K562 (cell line): ENCODE measurements at regions not wholly inside any gene's neighbourhood (a gene's known extent, or its start where the extent isn't known, plus 50 kb on each side); places are given as distances from the start of the nearest gene placed in this dataset.

ENCODE experiments used
- ATAC-seq: fragments of 200-7000 bp; cut with Tn5 transposase; 3 replicates; pipeline ENCODE4 v1.9.1; 2020; ENCODE audit warnings: moderate library complexity
- BruUV-seq: library from RNA; stranded (reverse); fragments of 400-500 nt; replicated peaks from 2 replicates; lab custom pipeline; 2021; lab: Mats Ljungman, UMichigan
- CTCF ChIA-PET: fragments of 300-600 bp; formaldehyde crosslinking; extraction: SDS; loops from one replicate; lab custom pipeline; 2021; ENCODE audit warnings: low intra/inter-chr PET ratio; lab: Yijun Ruan, JAX
- POLR2A ChIA-PET: fragments of 300-600, 350-650 bp; sonication (Branson Sonifier 250); formaldehyde crosslinking; extraction: SDS; loops from one replicate; lab custom pipeline; 2021; ENCODE audit warnings: antibody characterized with exemption, inconsistent platforms; lab: Yijun Ruan, JAX
- DNase-seq, 4 experiments: peaks; one replicate each; pipeline versions ENCODE4 v3.0.0 to v3.0.0-alpha.2; 2011 to 2018; ENCODE audit warnings: low spot score in 3 of 4, mixed read lengths in 3 of 4; ENCODE audit errors: extremely low read depth in 1 of 4
- FAIRE-seq: peaks from 2 replicates; lab custom pipeline; 2011; peaks lifted over from hg19 to GRCh38; lab: Jason Lieb, UNC
- H2AFZ ChIP-seq: 2 replicates; pipeline ENCODE4 v1.6.0; 2011; ENCODE audit warnings: low read depth, low read length, control low read depth, inconsistent platforms
- H3K27ac ChIP-seq: fragments of 200-600 bp; 3 replicates; pipeline ENCODE4 v1.8.0; 2011; ENCODE audit warnings: low read depth, mild to moderate bottlenecking, control low read depth, inconsistent platforms, low read length, moderate library complexity, mixed read lengths; ENCODE audit errors: extremely low read depth
- H3K27me3 ChIP-seq, 2 experiments: fragments of 300-600 bp in 1 of 2; 2 replicates in 1 of 2; 3 replicates in 1 of 2; pipeline versions ENCODE4 v1.6.0 to v1.8.0; 2011; ENCODE audit warnings: inconsistent platforms in 2 of 2, low read length in 2 of 2, mild to moderate bottlenecking in 1 of 2, mixed read lengths in 1 of 2, moderate library complexity in 1 of 2; ENCODE audit not compliant: control insufficient read depth in 2 of 2, insufficient read depth in 2 of 2
- H3K36me3 ChIP-seq: fragments of 300-600 bp; 3 replicates; pipeline ENCODE4 v1.8.0; 2011; ENCODE audit warnings: mild to moderate bottlenecking, low read length, inconsistent platforms; ENCODE audit not compliant: control insufficient read depth, insufficient read depth
- H3K4me1 ChIP-seq, 2 experiments: fragments of 200-600 bp in 1 of 2; replicated peaks in 1 of 2; 2 replicates in 1 of 2; 3 replicates in 1 of 2; pipeline versions ENCODE4 v1.5.1 to v1.8.0; 2011; ENCODE audit warnings: inconsistent platforms in 2 of 2, low read length in 2 of 2, mild to moderate bottlenecking in 1 of 2, mixed read lengths in 1 of 2, moderate library complexity in 1 of 2; ENCODE audit not compliant: control insufficient read depth in 2 of 2, insufficient read depth in 2 of 2
- H3K4me2 ChIP-seq: 2 replicates; pipeline ENCODE4 v1.6.1; 2011; ENCODE audit warnings: low read length, control low read depth, inconsistent platforms, mixed read lengths; ENCODE audit not compliant: insufficient read depth
- H3K4me3 ChIP-seq: fragments of 200-600 bp; sonication (generic), shearing (Covaris generic); 2 replicates; pipeline ENCODE4 v1.5.1; 2016; ENCODE audit warnings: control low read depth, inconsistent platforms
- H3K79me2 ChIP-seq: fragments of 200-600 bp; 3 replicates; pipeline ENCODE4 v1.8.0; 2011; ENCODE audit warnings: low read length, inconsistent platforms; ENCODE audit not compliant: control insufficient read depth, insufficient read depth
- H3K9ac ChIP-seq, 2 experiments: 2 replicates each; pipeline versions ENCODE4 v1.6.0 to v1.6.1; 2011; ENCODE audit warnings: low read depth in 2 of 2, low read length in 2 of 2, control low read depth in 1 of 2, inconsistent platforms in 1 of 2, mild to moderate bottlenecking in 1 of 2, mixed read lengths in 1 of 2; ENCODE audit not compliant: insufficient read depth in 1 of 2
- H3K9me1 ChIP-seq: one replicate; pipeline ENCODE4 v1.6.0; 2011; ENCODE audit warnings: inconsistent platforms, mild to moderate bottlenecking, low read length, moderate library complexity; ENCODE audit not compliant: control insufficient read depth, insufficient read depth
- H3K9me3 ChIP-seq: replicated peaks from 2 replicates; pipeline ENCODE4 v1.5.1; 2011; ENCODE audit warnings: low read depth, low read length, inconsistent platforms; ENCODE audit not compliant: control insufficient read depth, insufficient read depth
- H4K20me1 ChIP-seq: replicated peaks from 2 replicates; pipeline ENCODE4 v1.6.1; 2011; ENCODE audit warnings: low read length, inconsistent platforms, mixed read lengths; ENCODE audit not compliant: control insufficient read depth, insufficient read depth
- CBX2 ChIP-seq: fragments of 200-600 bp; sonication (generic); IDR thresholded peaks from one replicate; pipeline ENCODE4 v1.6.1; 2012; ENCODE audit warnings: mild to moderate bottlenecking, low read length, inconsistent platforms; ENCODE audit not compliant: insufficient read depth, poor library complexity, severe bottlenecking
- GTF2E2 ChIP-seq: fragments of 200-800 bp; sonication (Bioruptor generic); IDR thresholded peaks from 2 replicates; pipeline ENCODE4 v1.6.1; 2016; ENCODE audit warnings: missing genetic modification characterization, missing compliant biosample characterization
- PRPF4 ChIP-seq: fragments of 200-400 bp; formaldehyde crosslinking; IDR thresholded peaks from one replicate; pipeline ENCODE4 v1.6.1; 2017; ENCODE audit warnings: low read length, low read depth, mild to moderate bottlenecking; ENCODE audit not compliant: insufficient read depth, poor library complexity, severe bottlenecking
- PTTG1 ChIP-seq: fragments of 450-650 bp; IDR thresholded peaks from 2 replicates; pipeline ENCODE4 v1.6.1; 2016; ENCODE audit warnings: low read depth, mild to moderate bottlenecking, missing genetic modification characterization, missing compliant biosample characterization
- RNF2 ChIP-seq: sonication (generic); IDR thresholded peaks from 2 replicates; pipeline ENCODE4 v1.6.1; 2016
- TBP ChIP-seq: optimal IDR thresholded peaks from 2 replicates; pipeline ENCODE3; 2011; ENCODE audit warnings: low read depth, low read length, improper control_type of control experiment
- ZFX ChIP-seq: sonication (generic); formaldehyde crosslinking; IDR thresholded peaks from 2 replicates; pipeline ENCODE4 v1.8.0; 2022; ENCODE audit warnings: mild to moderate bottlenecking, missing genetic modification reagents, moderate library complexity
- WGBS: fragments of 100-300 bp; shearing (Covaris generic); methylation state at CpG from one replicate; pipeline ENCODE4 v1.1.6; 2016; ENCODE audit warnings: low coverage, mixed read lengths; ENCODE audit not compliant: insufficient coverage; ENCODE audit errors: missing lambda C conversion rate; 5-methylcytosine and 5-hydroxymethylcytosine counted together
- in situ Hi-C: fragments of 300-500 bp; cut with MboI; formaldehyde crosslinking; loops from 4 replicates; pipeline ENCODE4 v1.15.0; 2018; ENCODE audit warnings: inconsistent platforms, mixed read lengths
- intact Hi-C: fragments of 100-400 bp; cut with micrococcal nuclease; formaldehyde crosslinking; loops from 2 replicates; pipeline ENCODE4 v1.14.2; 2022
- TF ChIP-seq, protein P1 (sequence below), 2 experiments: fragments of 450-650 bp in 1 of 2; sonication (generic) in 1 of 2; formaldehyde crosslinking in 1 of 2; IDR thresholded peaks in 1 of 2; conservative IDR thresholded peaks in 1 of 2; 2 replicates each; pipeline versions ENCODE4 v1.6.1 to v1.8.1; 2016 to 2023; ENCODE audit warnings: mild to moderate bottlenecking in 2 of 2, moderate library complexity in 2 of 2, inconsistent platforms in 1 of 2, missing genetic modification reagents in 1 of 2

DNA sequence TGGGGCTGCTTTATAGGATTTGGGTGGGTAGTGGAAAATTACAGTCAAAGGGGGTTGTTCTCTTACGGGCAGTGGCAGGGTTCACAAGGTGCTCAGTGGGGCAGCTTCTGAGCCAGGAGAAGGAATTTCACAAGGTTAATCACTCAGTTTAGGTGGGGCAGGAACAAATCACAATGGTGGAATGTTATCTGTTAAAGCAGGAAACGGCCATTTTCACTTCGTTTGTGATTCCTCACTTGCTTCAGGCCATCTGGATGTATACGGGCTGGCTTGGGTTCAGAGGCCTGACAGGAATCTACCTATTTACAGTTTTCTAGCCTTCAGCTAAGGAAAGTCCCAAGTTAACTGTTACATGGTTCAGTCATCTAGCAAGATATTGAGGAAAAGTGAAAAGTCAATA lies 1003.5 kb downstream of the STPG2 start:
- Histone ChIP-seq H3K36me3 (no peaks in the 10 kb centered on the region), H3K9me1 (no peaks in the 10 kb centered on the region), H3K9me3 (no peaks in the 10 kb centered on the region), H2AFZ (no peak overlapping the region), H3K9ac (no peak overlapping the region), H4K20me1 (no peaks in the 10 kb centered on the region), H3K27me3 (no peaks in the 10 kb centered on the region), H3K4me3 (no peak overlapping the region), H3K4me2 (no peak overlapping the region), H3K79me2 (no peaks in the 10 kb centered on the region), H3K4me1 (no peaks in the 10 kb centered on the region), H3K27ac (no peak overlapping the region)
- FAIRE-seq (no peak), DNase-seq (no peak), ATAC-seq (no peak)
- ChIA-PET CTCF (no interaction called here), POLR2A (no interaction called here)
- WGBS, result 5% methylated on average over 4 of the region's 4 CpGs
- TF ChIP-seq TBP (no peak), PTTG1 (tag) (no peak), CBX2 (no peak), RNF2 (no peak), PRPF4 (no peak), ZFX (CRISPR knock-in tag) (no peak), GTF2E2 (tag) (no peak)
- TF ChIP-seq, protein P1, sequence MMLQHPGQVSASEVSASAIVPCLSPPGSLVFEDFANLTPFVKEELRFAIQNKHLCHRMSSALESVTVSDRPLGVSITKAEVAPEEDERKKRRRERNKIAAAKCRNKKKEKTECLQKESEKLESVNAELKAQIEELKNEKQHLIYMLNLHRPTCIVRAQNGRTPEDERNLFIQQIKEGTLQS (IDR thresholded peaks at IDR 0.05), result no peak
- TF ChIP-seq, protein P1 (CRISPR knock-in tag; conservative IDR thresholded peaks at IDR 0.05), result no peak
- in situ Hi-C loops (no loop called here), intact Hi-C loops (no loop called here)
- BruUV-seq, result no TSS peak
